HUES64 (cell line): ENCODE measurements at regions not wholly inside any gene's neighbourhood (a gene's known extent, or its start where the extent isn't known, plus 50 kb on each side); places are given as distances from the start of the nearest gene placed in this dataset.
"Not testable (repeated sequence)": the region's sequence is repeated elsewhere in the genome, so short reads cannot be mapped to it uniquely, and the experiment has no call there.

Experiments
- H3K27ac ChIP-seq: 2 replicates; pipeline ENCODE4 v1.7.0; 2013; ENCODE audit warnings: low read depth, low read length, inconsistent platforms
- H3K27me3 ChIP-seq: 2 replicates; pipeline ENCODE4 v1.6.1; 2013; ENCODE audit warnings: mild to moderate bottlenecking, low read length; ENCODE audit not compliant: insufficient read depth
- H3K36me3 ChIP-seq: 2 replicates; pipeline ENCODE4 v1.6.1; 2013; ENCODE audit warnings: mild to moderate bottlenecking, low read length; ENCODE audit not compliant: insufficient read depth
- H3K4me1 ChIP-seq: 2 replicates; pipeline ENCODE4 v1.6.1; 2013; ENCODE audit warnings: mild to moderate bottlenecking, low read length, moderate library complexity; ENCODE audit not compliant: insufficient read depth
- H3K4me3 ChIP-seq: 2 replicates; pipeline ENCODE4 v1.5.1; 2013; ENCODE audit warnings: mild to moderate bottlenecking, low read length, moderate library complexity
- H3K9ac ChIP-seq: 2 replicates; pipeline ENCODE4 v1.6.1; 2013; ENCODE audit warnings: mild to moderate bottlenecking, low read depth, low read length
- H3K9me3 ChIP-seq: 2 replicates; pipeline ENCODE4 v1.6.1; 2013; ENCODE audit warnings: low read depth, low read length; ENCODE audit not compliant: insufficient read depth
- WGBS: fragments of 150-250, 120-280 bp; methylation state at CpG from one replicate; pipeline ENCODE4 v1.1.7; 2013; ENCODE audit warnings: missing lambda C conversion rate; 5-methylcytosine and 5-hydroxymethylcytosine counted together

DNA sequence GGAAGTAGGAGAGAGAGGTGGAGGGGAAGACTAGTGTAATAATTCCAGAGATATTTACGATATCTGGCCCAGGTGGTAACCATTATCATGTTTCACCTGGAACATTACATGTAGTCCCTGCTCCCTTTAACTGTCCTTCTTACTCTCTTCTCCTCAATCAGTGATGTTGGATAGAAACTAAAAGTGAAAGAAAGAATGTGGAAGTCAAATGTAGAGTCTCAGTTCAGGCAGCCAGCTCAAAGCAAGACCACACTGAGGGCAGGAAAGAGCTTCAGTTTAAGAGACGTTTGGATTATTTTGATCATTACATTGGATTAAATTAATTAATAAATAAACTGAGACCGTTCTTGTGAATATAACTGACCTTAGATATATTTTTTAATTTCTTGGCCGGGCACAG is 594.4 kb downstream of the FLRT2 start:
- no peaks in the 10 kb centered on the region; the same call in 1 of the 2 replicates for H3K4me1 ChIP-seq
- no peak overlapping the region for H3K9ac ChIP-seq
- H3K9me3 ChIP-seq = no peaks in the 10 kb centered on the region
- no peaks in the 10 kb centered on the region for H3K36me3 ChIP-seq
- H3K27me3 ChIP-seq = no peaks in the 10 kb centered on the region
- no peak overlapping the region for H3K27ac ChIP-seq
- WGBS = 90% methylated on average over 4 of the region's 4 CpGs
- H3K4me3 ChIP-seq = no peak overlapping the region

DNA sequence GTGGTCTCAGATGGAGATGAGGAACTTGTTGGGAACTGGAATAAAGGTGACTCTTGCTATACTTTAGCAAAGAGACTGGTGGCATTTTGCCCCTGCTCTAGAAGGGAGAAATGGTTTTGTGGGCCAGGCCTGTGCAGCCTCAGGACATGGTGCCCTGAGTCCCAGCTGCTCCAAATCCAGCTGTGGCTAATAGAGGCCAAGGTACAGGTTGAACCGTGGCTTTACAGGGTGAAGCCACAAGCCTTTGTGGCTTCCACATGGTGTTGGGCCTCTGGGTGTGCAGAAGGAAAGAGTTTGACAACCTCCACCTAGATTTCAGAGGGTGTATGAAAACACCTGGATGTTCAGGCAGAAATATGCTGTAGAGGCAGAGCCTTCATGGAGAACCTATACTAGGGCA is 586.0 kb downstream of the FLRT2 start:
- H3K27me3 ChIP-seq = no peaks in the 10 kb centered on the region
- no peak overlapping the region for H3K27ac ChIP-seq
- H3K4me1 ChIP-seq = no peaks in the 10 kb centered on the region
- H3K9me3 ChIP-seq = no peaks in the 10 kb centered on the region
- H3K36me3 ChIP-seq = no peaks in the 10 kb centered on the region
- H3K4me3 ChIP-seq = no peak overlapping the region
- H3K9ac ChIP-seq = no peak overlapping the region
- WGBS = 97% methylated on average over 1 of the region's 1 CpG

DNA sequence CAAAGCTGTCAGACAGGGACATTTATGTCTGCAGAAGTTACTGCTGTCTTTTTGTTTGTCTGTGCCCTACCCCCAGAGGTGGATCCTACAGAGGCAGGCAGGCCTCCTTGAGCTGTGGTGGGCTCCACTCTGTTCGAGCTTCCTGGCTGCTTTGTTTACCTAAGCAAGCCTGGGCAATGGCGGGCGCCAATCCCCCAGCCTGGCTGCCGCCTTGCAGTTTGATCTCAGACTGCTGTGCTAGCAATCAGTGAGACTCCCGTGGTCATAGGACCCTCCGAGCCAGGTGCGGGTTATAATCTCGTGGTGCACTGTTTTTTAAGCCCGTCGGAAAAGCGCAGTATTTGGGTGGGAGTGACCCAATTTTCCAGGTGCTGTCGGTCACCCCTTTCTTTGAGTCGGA is 580.9 kb downstream of the FLRT2 start:
- H3K4me3 ChIP-seq, H3K4me1 ChIP-seq, H3K27me3 ChIP-seq, H3K9me3 ChIP-seq, H3K9ac ChIP-seq, H3K27ac ChIP-seq, H3K36me3 ChIP-seq: not testable (repeated sequence)
- WGBS = 87% methylated on average over 13 of the region's 13 CpGs

DNA sequence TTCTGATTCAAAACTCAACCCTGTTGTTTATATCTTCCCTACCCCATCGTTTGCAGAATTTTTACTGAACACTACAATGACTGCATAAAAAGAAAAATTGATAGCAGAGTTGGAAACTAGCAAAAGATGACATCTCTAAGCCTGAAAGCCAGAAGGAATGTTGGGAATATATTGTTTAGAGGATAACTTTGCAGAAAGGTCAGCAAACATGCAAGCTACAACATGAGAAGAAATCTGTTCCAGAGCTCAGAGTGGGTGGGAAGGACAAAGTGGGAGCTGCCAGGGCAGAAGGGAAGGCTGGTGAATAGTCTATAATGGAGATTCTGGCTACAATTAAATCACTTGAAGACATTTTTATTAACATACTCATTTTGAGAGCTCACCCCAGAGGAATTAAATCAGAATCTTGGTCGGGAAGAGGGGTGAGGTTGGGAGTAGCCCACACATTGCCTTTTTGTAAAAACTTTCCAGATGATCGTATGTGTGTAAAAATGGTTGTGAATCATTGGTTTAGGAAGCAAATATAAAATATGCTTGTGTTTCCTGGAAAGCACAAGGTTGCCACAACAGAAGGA is 574.8 kb downstream of the FLRT2 start:
- H3K4me3 ChIP-seq = no peak overlapping the region
- H3K36me3 ChIP-seq = no peaks in the 10 kb centered on the region
- no peaks in the 10 kb centered on the region for H3K4me1 ChIP-seq
- H3K27me3 ChIP-seq = no peaks in the 10 kb centered on the region
- H3K9ac ChIP-seq = no peak overlapping the region
- H3K9me3 ChIP-seq = no peaks in the 10 kb centered on the region
- WGBS = 95% methylated on average over 3 of the region's 3 CpGs
- H3K27ac ChIP-seq = no peak overlapping the region

DNA sequence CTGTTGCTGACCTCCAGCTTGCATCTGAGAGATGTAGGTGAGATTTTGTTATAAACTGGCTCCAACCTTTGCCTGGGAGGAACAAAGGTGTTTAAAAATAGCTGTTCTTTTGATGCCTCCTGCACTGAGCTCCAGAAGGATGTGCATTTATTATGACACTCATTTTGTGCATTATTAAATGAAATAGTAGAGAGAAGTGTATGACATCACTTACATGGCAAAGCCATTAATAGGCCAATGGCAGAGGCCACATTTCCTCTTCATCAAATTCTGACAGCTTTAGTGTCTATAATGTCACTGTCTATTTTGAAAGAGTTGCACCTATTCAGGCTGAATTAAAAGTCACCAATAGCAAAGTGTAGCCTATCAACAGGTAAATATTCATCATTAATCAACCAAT is 564.6 kb downstream of the FLRT2 start:
- H3K9ac ChIP-seq = no peak overlapping the region
- H3K9me3 ChIP-seq = no peaks in the 10 kb centered on the region

DNA sequence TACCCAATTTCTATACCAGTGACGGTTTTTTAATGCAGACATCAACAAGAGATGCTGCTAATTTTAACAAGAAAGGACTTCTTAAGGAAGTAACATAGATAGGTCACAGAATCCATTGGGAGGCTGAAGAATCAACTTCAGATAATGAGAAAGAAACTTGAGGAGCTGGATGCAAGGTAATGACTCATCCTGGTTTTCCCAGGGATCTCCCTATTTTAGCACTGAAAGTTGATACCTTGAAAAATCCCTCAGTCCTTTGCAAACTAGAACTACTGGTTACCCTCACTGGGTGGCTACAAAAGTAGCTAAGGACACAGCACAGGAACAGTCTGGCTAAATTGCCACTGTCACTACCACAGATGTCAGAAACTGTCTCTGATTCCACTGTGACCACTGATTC is 561.9 kb downstream of the FLRT2 start:
- 89% methylated on average over 1 of the region's 1 CpG for WGBS
- Histone ChIP-seq H3K27ac (no peak overlapping the region), H3K27me3 (no peaks in the 10 kb centered on the region), H3K36me3 (no peaks in the 10 kb centered on the region), H3K9ac (no peak overlapping the region), H3K4me1 (peaks cover 14% of the 10 kb centered on the region), H3K4me3 (no peak overlapping the region), H3K9me3 (no peaks in the 10 kb centered on the region)

More for the DNA sequence above, 564.6 kb downstream of the FLRT2 start:
- Histone ChIP-seq H3K4me1 (peaks cover 7% of the 10 kb centered on the region), H3K36me3 (no peaks in the 10 kb centered on the region), H3K27me3 (no peaks in the 10 kb centered on the region), H3K27ac (no peak overlapping the region), H3K4me3 (no peak overlapping the region)

DNA sequence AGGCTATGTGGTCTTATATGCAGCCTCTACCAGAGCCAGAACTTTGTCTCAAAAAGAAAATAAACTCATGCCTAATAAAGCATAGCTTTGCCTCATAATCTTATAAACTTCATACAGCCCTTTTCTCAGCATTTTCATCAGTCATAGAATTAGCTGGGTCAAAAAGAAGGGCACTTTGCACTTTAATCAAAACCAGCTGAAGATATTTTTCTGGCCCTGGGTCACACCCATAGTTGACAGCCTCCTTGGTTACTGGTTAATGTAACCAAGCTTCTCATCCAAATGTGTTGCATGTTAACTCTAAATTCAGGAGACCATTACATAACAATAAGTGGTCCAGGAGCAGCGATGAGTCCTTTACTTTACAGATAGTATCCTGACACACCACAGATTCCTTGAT is 558.2 kb downstream of the FLRT2 start:
- no peaks in the 10 kb centered on the region for H3K36me3 ChIP-seq
- H3K4me1 ChIP-seq = peaks cover 14% of the 10 kb centered on the region
- no peak overlapping the region for H3K4me3 ChIP-seq
- H3K27ac ChIP-seq = no peak overlapping the region
- no peak overlapping the region for H3K9ac ChIP-seq
- WGBS = 82% methylated on average over 1 of the region's 1 CpG
- no peaks in the 10 kb centered on the region for H3K9me3 ChIP-seq
- no peaks in the 10 kb centered on the region for H3K27me3 ChIP-seq

DNA sequence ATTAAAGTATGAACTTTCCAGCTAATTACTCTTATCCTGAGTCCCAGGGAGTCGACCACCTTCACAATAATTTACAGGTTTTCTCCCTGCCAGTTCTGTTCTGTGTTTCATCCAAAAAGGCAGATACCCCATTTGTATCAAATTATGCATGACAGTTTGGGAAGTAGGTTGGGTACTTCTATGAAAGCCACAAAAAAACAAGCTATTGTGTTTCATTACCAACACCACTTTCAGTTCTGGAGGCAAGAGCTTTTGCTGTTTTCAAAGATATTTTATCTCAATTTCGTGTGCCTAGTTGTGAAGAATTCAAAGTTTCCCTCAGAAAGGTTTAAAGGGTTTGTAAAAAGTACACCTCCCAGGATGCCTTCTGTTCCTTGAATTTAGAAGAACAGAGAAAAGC is 557.4 kb downstream of the FLRT2 start:
- H3K36me3 ChIP-seq = no peaks in the 10 kb centered on the region
- H3K9ac ChIP-seq = no peak overlapping the region
- no peak overlapping the region for H3K27ac ChIP-seq
- no peaks in the 10 kb centered on the region for H3K27me3 ChIP-seq
- H3K4me3 ChIP-seq = no peak overlapping the region
- peaks cover 14% of the 10 kb centered on the region for H3K4me1 ChIP-seq
- 50% methylated on average over 2 of the region's 2 CpGs for WGBS
- no peaks in the 10 kb centered on the region for H3K9me3 ChIP-seq

DNA sequence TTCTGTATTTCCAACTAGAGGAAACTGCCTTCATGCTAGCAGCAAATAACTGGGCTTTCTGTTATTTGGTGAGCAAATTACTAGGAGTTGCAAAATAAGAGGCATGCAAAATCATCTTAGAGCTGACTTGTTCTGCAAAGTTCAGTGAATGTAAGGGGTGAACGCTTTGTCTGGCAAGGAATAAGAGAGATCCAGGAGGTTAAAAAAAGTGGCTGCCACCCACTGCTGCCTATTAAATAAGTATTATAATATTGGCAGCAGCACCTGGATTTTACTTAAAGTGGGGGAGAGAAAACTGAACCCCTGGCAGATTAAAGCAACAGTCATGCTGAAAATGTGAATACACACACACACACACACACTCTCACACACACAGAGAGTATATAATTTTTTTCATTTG is 557.0 kb downstream of the FLRT2 start:
- H3K4me1 ChIP-seq = peaks cover 14% of the 10 kb centered on the region
- H3K9me3 ChIP-seq = no peaks in the 10 kb centered on the region
- H3K4me3 ChIP-seq = no peak overlapping the region
- 100% methylated on average over 1 of the region's 1 CpG for WGBS
- H3K36me3 ChIP-seq = no peaks in the 10 kb centered on the region
- H3K27ac ChIP-seq = no peak overlapping the region
- H3K9ac ChIP-seq = no peak overlapping the region
- no peaks in the 10 kb centered on the region for H3K27me3 ChIP-seq

DNA sequence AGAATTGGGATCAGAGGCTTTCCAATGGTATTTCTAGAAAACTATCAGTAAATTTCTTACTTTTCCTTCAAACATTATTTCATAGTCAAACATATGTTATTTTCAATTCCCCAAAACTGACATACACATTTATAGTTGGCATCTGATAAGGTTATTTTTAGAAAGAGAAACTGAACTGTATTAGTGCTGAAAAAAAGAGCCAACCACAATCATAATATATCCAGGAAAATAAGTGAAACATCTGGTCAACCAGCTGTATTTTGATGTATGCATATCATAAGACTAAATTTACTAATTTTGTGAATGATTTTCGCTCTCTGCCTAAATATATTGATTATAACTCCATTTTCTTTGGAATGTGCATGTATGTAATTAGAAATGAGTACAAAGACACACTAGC is 554.2 kb downstream of the FLRT2 start:
- no peaks in the 10 kb centered on the region for H3K27me3 ChIP-seq
- no CpG with 5 or more reads among the region's 1 CpG for WGBS
- H3K36me3 ChIP-seq = no peaks in the 10 kb centered on the region
- H3K27ac ChIP-seq = no peak overlapping the region
- no peak overlapping the region for H3K4me3 ChIP-seq
- peaks cover 14% of the 10 kb centered on the region for H3K4me1 ChIP-seq
- no peaks in the 10 kb centered on the region for H3K9me3 ChIP-seq
- H3K9ac ChIP-seq = no peak overlapping the region

DNA sequence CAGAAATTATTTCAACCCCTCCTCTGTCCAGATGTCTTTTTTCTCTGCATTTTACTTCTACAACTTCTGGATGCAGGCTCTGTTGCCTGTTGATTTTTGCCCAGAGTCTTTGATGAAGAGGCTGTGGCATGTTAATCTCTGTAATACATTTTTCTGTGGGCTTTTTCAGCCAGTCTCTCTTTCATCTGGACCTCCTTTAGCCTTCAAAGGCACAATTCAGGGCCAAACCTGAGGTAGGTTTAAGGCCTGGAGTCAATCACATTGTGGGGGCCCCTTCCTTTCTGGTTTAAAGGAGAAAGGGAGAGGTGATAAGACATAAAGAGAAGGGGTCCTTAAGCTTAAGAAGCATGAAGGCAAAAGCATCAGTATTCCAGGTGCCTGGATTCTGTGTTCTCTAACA is 553.7 kb downstream of the FLRT2 start:
- H3K27ac ChIP-seq = no peak overlapping the region
- H3K9ac ChIP-seq = no peak overlapping the region
- no peaks in the 10 kb centered on the region for H3K27me3 ChIP-seq
- H3K9me3 ChIP-seq = no peaks in the 10 kb centered on the region
- H3K4me1 ChIP-seq = peaks cover 14% of the 10 kb centered on the region
- H3K4me3 ChIP-seq = no peak overlapping the region
- H3K36me3 ChIP-seq = no peaks in the 10 kb centered on the region

DNA sequence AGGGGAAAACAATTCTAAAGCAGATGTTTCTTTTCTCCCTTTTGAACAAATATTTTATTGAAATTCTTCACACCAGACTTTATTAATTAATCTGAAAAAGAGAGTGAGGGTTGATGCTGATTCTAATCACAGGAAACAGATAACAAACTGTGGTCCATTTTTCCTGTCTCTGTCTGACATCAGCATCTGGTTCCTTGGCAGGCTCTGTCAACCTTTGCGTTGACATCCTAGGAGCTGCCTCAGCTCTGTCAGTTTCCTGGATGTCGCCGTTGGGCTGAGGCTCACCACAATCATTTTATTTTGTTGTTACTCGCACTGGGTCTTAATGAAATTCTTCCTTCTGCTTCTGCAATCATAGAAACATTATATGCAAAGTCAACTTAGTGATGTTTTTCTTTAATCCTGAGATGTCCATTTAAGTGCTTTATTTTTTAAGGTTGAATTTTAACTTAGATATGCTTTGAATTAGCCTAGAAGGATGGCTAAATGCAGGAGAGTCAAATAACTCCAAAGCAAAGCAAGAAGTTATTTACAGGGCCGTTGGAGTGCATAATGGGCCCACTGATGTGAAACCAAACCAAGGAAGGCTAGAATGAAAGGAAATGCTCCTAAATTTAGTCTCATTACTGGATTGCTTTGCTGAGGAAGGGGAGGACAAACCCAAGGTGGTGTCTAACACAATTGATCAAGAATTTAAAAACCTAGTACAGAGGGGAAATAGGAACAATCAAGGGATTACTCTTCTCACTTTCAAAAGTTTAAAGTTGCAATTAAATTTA is 542.4 kb downstream of the FLRT2 start:
- Histone ChIP-seq H3K27ac (no peak overlapping the region), H3K4me3 (no peak overlapping the region), H3K9ac (no peak overlapping the region), H3K4me1 (no peaks in the 10 kb centered on the region), H3K27me3 (no peaks in the 10 kb centered on the region), H3K36me3 (no peaks in the 10 kb centered on the region), H3K9me3 (no peaks in the 10 kb centered on the region)
- 90% methylated on average over 5 of the region's 5 CpGs for WGBS
